NCI-H1105 treated with DMSO at 0.1 percent for 48 hours (cell line): ENCODE measurements at regions not wholly inside any gene's neighbourhood (a gene's known extent, or its start where the extent isn't known, plus 50 kb on each side); places are given as distances from the start of the nearest gene placed in this dataset.
A peak's percentile ranks its signal among the peaks of the same experiment; 100 is the strongest.

Experiments
- DNase-seq: peaks from one replicate; lab custom pipeline; 2025; lab: John Stamatoyannopoulos, UW

GRCh38 chr16:86773354-86773715, 195.0 kb downstream of the FOXL1 start:
- no peak for DNase-seq

GRCh38 chr16:86774931-86775330, 196.6 kb downstream of the FOXL1 start:
- no peak for DNase-seq

GRCh38 chr16:86775511-86775921, 197.2 kb downstream of the FOXL1 start:
- DNase-seq: no peak

- DNase-seq: no peak
Measured at GRCh38 chr16:86777381-86777946, 199.1 kb downstream of the FOXL1 start.

GRCh38 chr16:86778108-86778745, 199.9 kb downstream of the FOXL1 start:
- DNase-seq: no peak

- DNase-seq: no peak
Measured at GRCh38 chr16:86778978-86779377, 200.6 kb downstream of the FOXL1 start.

- DNase-seq: no peak
Measured at GRCh38 chr16:86781046-86781445, 202.7 kb downstream of the FOXL1 start.

GRCh38 chr16:86783636-86784626, 205.6 kb downstream of the FOXL1 start:
- DNase-seq: peak; percentile 29

- DNase-seq: no peak
Measured at GRCh38 chr16:86786338-86786737, 208.0 kb downstream of the FOXL1 start.

- DNase-seq: no peak
Measured at GRCh38 chr16:86786994-86787393, 208.6 kb downstream of the FOXL1 start.

- no peak for DNase-seq
Measured at GRCh38 chr16:86787538-86787937, 209.2 kb downstream of the FOXL1 start.

GRCh38 chr16:86789621-86790051, 211.3 kb downstream of the FOXL1 start:
- no peak for DNase-seq

- no peak for DNase-seq
Measured at GRCh38 chr16:86791287-86792035, 213.1 kb downstream of the FOXL1 start.

- no peak for DNase-seq
Measured at GRCh38 chr16:86794216-86794864, 216.0 kb downstream of the FOXL1 start.

GRCh38 chr16:86797700-86798099, 219.4 kb downstream of the FOXL1 start:
- no peak for DNase-seq

- DNase-seq: no peak
Measured at GRCh38 chr16:86798247-86799041, 220.1 kb downstream of the FOXL1 start.

GRCh38 chr16:86799367-86799766, 221.0 kb downstream of the FOXL1 start:
- DNase-seq: no peak

GRCh38 chr16:86800894-86801293, 222.5 kb downstream of the FOXL1 start:
- DNase-seq: no peak

GRCh38 chr16:86802013-86802412, 223.7 kb downstream of the FOXL1 start:
- DNase-seq: no peak

- no peak for DNase-seq
Measured at GRCh38 chr16:86805188-86805587, 226.8 kb downstream of the FOXL1 start.
